C1 segment of cervical spinal cord (tissue), 14 donors: ENCODE measurements at regions not wholly inside any gene's neighbourhood (a gene's known extent, or its start where the extent isn't known, plus 50 kb on each side); places are given as distances from the start of the nearest gene placed in this dataset.
A peak's percentile ranks its signal among the peaks of the same experiment; 100 is the strongest.
"Not testable (repeated sequence)": the region's sequence is repeated elsewhere in the genome, so short reads cannot be mapped to it uniquely, and the experiment has no call there.

Experiments used
- DNase-seq, 14 donors: peaks; one replicate each; lab custom pipeline; 2025; lab: John Stamatoyannopoulos, UW

DNA sequence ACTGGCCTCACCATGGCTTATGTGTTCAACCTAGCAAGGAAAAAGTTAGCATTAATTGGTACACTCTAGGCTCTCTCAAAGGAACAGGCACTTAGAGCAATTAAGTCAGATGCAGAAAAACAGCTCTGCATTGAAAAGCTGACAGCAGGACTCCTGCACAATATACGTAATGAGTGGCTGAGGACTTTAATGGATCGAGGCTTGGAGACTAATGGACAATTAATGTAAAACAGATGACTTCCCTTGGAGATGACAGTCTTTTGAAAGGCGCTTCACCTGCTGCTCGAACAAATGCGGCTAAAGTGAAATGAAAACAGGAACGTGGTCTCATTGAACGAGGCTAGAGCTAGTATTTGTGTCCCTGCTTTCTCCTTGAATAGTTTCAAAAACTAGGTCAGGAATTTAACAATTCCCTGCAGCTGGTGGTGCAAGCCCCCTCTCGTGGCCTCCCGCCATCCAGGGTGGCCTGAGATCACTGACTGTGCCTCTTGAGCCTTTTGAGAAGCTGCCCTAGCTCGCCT lies 137.1 kb downstream of the ELOVL4 start:
- peak in 3 of 14 donors; percentile 1 to 9 (median 4) for DNase-seq

DNA sequence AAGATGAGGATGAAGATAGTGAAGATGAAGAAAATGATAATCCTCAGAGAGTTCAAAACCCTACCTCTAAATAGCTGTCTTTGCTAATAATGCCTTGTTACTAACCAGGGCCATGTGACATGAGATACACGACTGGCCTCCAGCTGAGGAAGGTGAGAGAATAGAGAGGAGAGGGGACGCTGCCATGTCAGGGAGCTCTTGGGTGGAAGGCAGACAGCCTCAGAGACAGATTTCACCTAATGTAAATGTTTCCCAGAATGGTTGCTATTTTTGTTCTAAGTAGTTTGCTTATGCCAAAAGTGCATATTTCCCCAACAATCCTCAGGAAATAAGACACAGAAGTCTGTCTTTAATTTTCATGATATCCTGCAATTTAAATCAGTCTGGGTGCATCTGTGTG lies 138.4 kb downstream of the ELOVL4 start:
- no peak for DNase-seq

GRCh38 chr6:79806661-79807060 lies 140.7 kb downstream of the ELOVL4 start:
- DNase-seq, result not testable (repeated sequence)

- no peak for DNase-seq
Observed at GRCh38 chr6:79804732-79805131, 142.6 kb downstream of the ELOVL4 start.

DNA sequence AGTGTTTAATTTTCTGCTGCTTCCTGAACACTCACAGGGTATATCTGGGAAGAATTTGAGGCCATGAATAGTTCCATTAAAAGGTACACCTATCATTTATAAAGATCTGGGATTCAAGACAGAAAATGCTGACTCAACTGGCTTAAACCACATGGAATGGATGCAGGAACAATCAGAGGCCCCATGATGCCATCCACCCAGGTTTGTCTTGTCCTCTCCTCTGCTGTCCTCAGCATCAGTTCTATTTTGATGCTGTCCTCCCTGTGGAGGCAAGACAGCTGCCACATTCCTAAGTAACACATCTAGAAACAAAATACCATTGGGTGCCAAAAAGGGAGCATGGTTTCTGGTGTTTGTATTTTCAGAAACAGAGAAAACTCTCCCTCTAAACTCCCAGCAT lies 143.4 kb downstream of the ELOVL4 start:
- no peak for DNase-seq

DNA sequence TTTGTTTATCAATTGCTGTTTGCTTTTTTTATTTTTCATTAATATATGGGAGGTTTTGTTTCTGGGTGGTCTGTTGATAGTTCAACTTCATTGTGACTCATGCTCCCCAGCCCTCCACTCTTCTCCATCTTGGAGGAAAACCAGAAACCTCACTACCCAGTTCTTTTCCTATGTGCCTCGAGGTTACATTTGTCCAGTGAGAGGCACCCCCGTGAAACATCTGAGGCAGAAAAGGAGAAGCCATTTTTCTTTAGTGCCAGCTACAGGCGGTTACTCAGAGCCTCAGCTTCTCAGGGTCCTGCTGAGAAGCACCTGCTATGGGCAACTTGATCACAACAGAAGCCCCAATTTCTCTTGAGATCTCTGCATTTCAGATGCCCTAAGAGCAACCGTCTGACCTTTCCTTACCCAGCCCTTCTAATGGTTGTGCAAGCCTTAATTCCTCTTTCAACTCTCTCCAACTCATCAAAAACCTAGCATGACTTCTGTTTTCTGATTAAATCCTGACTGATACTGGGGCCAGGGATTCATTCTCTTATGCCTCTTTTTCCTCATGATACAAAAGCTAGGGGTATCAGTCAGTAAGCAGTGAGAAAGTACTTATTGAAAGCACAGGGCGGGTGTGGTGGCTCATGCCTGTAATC lies 144.6 kb downstream of the ELOVL4 start:
- no peak for DNase-seq

GRCh38 chr6:79801362-79801761 lies 146.0 kb downstream of the ELOVL4 start:
- DNase-seq, result no peak

DNA sequence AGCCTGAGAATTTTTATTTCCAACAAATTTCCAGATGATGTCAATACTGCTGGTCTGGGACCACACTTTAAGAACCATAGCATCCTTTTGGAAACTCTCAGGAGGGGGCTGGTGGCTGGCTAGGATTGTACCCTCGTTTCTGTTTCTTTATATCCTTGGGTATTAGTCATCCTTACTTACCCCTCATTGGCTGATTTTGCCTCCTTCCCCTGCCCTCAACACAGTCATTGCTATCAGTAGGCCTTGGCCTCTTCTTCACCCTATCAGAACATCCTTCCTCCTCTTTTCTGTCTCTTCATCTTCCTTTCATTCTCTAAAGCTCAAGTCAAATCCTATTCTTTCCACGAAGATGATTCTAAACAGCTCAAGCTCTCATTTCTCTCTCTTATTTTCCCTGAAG lies 148.5 kb downstream of the ELOVL4 start:
- DNase-seq, result no peak

GRCh38 chr6:79797912-79798311 lies 149.4 kb downstream of the ELOVL4 start:
- no peak for DNase-seq

DNA sequence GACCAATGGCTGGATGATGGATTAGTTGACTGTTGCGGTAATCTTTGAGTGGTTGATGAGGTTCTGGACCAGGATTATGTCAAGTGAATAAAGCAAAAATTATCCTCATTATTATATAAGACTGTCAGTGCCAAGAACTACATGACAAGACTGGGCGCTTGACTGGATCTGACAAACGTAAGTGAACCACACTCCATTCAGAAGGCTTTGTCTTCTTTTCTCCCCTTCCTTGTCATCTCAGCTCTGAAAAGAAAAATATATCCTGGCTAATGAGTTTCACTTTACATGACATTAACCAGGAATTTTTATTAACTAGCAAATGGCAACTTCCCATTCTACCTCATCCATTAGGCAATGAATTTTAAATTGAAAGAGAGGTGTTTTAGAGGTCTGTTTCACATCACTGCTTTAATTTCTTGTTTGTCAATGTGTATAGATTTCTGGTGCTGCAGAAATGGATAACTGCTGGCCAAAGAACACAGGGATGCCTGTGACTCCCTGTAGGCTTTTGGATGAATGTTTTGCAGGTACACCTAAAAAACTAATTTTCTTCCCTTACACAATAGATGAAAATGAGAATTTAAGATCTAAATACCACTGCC lies 150.1 kb downstream of the ELOVL4 start:
- DNase-seq, result no peak

- no peak for DNase-seq
Observed at GRCh38 chr6:79796197-79796596, 151.2 kb downstream of the ELOVL4 start.

DNA sequence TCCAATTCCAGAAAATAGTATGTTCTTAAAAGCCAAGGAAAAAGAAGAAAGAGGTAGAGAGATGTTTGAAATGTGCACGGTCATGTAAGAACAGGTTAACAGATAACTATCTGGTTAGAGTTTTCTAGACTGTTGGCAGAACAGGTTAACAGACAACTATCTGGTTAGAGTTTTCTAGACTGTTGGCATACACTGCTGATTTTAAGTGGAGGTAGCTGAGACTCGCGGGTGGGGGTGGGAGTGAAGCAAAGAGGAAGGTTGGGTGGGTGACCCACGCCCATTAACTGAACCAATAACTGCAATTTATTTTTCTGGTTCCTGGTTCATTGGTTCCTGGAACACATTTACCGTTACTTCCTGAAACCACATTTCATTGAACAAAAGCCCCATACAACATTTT lies 157.5 kb downstream of the ELOVL4 start:
- no peak for DNase-seq

DNA sequence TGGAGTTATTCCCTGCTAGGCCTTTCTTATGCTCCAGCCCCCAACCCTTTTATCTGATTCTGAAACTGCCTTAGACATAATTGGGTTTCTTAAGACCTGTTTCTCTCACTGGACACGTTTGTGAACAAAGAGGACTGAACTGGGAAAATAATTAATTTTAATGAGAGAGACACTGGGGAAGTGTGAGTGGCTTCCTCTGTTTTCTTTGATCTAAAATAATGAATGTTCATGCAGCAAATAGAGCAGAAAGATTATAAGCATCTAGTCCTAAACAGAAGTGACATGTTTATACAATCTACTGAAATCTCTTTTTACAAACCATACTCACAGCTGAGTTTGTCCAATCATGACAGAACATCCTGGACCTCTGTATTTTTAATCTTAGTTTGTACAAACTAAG lies 157.6 kb downstream of the SH3BGRL2 start:
- no peak for DNase-seq

- DNase-seq, result no peak
Observed at GRCh38 chr6:79787626-79788025, 156.5 kb downstream of the SH3BGRL2 start.

DNA sequence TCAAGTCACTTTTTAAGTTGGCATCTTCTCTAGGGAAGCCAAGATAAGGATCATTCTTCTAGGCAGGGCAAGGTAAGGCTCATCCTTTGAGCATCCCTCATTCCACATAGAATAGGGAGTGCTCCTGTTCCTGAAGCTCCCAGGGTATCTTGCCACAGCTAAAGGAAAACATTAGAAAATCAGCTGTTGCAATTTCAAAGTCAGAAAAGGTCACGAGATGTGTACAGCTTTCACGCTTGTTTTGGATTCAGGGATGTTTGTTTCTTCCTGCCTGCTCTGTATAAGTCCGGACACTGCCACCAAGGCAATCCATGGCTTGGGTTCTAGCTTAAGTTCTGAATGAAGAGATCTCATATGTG lies 153.2 kb downstream of the SH3BGRL2 start:
- no peak for DNase-seq

GRCh38 chr6:79783670-79784394 lies 152.7 kb downstream of the SH3BGRL2 start:
- no peak for DNase-seq

DNA sequence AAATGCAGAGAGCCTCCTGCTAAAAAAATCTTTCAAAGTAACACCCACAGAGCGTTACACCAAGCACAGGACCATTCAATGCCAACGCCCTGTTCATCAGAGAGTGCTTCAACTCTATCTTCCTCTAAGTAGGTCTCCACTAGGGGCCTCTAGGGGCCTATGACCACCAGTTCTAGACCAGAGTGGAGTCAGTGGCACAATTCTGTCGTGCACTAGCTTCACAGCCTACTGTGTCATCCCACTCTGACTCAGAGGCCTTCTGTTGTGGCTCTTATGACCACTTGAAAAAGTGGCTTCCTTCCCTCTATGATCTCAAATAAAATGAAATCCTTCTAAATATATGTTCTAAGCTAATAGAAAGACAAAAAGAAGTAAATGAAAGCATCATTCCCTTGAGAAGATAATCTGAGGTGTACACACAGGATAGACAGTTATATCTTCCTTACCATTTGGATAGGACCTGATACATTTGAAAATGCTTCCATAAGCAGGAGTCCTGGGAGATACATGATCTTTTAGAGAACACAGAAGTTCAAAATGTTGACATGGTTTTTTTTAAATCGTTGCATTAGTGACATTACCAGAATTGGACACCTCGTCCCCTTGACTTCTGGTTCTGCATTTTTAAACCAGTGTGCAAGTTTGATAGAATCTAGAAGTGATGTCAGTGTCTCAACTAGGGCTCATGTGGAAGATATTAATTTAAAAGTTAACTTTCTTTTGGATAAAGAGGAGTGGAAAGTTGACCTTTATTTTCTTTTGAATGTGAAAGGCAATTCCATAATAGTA lies 151.9 kb downstream of the SH3BGRL2 start:
- no peak for DNase-seq

- no peak for DNase-seq
Observed at GRCh38 chr6:79781916-79782315, 150.8 kb downstream of the SH3BGRL2 start.

GRCh38 chr6:79780881-79781280 lies 149.8 kb downstream of the SH3BGRL2 start:
- DNase-seq, result no peak

DNA sequence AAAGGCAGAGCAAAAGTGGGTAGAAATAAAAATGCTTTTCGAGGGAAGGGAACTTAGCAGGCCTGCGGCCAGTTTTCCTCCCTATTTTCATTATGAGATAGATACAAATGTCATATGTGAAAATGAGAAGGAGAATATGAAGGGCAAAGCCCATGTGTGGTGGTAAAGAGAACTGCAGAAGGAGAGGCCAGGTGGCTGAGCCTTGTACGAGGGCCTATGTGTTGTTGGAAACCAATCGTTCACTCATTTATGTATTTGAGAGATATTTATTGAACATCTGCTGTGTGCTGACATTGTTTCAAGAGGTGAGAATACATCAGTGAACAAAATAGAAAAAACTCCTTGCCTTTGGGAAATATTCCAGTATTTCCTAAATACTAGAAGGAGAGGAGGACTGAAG lies 147.7 kb downstream of the SH3BGRL2 start:
- DNase-seq, result no peak

- peak in 13 of 14 donors; percentile 15 to 83 (median 57) for DNase-seq
Observed at GRCh38 chr6:79777713-79778579, 146.8 kb downstream of the SH3BGRL2 start.
